GM19324 (cell line): ENCODE measurements at regions not wholly inside any gene's neighbourhood (a gene's known extent, or its start where the extent isn't known, plus 50 kb on each side); places are given as distances from the start of the nearest gene placed in this dataset.
"Not testable (repeated sequence)": the region's sequence is repeated elsewhere in the genome, so short reads cannot be mapped to it uniquely, and the experiment has no call there.

Source experiments
- ATAC-seq: cut with Tn5 transposase; IDR thresholded peaks from one replicate; pipeline ENCODE4 v1.9.1; 2021; ENCODE audit warnings: mild to moderate bottlenecking, moderate library complexity; ENCODE audit not compliant: unreplicated experiment, low FRiP score

- no peak for ATAC-seq
These were observed 195.5 kb upstream of the MBL2 start for GRCh38 chr10:52967806-52968795.

- ATAC-seq: no peak
These were observed 194.3 kb upstream of the MBL2 start for GRCh38 chr10:52966904-52967303.

- peak; percentile 95 for ATAC-seq
These were observed 193.4 kb upstream of the MBL2 start for GRCh38 chr10:52965938-52966401.

- ATAC-seq: peak; percentile 26
These were observed 192.9 kb upstream of the MBL2 start for GRCh38 chr10:52965509-52965908.

- ATAC-seq: no peak
These were observed 188.7 kb upstream of the MBL2 start for GRCh38 chr10:52961323-52961722.

GRCh38 chr10:52959810-52960209 lies 187.2 kb upstream of the MBL2 start:
- ATAC-seq: no peak

- no peak for ATAC-seq
These were observed 184.3 kb upstream of the MBL2 start for GRCh38 chr10:52956861-52957260.

GRCh38 chr10:52956461-52956860 lies 183.9 kb upstream of the MBL2 start:
- ATAC-seq: no peak

GRCh38 chr10:52955337-52955736 lies 182.8 kb upstream of the MBL2 start:
- no peak for ATAC-seq

GRCh38 chr10:52954407-52954806 lies 181.8 kb upstream of the MBL2 start:
- ATAC-seq: no peak

- no peak for ATAC-seq
These were observed 179.9 kb upstream of the MBL2 start for GRCh38 chr10:52952391-52953055.

- ATAC-seq: peak; percentile 97
These were observed 179.2 kb upstream of the MBL2 start for GRCh38 chr10:52951824-52952223.

- no peak for ATAC-seq
These were observed 178.0 kb upstream of the MBL2 start for GRCh38 chr10:52950578-52950977.

GRCh38 chr10:52949899-52950298 lies 177.3 kb upstream of the MBL2 start:
- ATAC-seq: no peak

GRCh38 chr10:52946486-52946885 lies 173.9 kb upstream of the MBL2 start:
- ATAC-seq: no peak

- ATAC-seq: not testable (repeated sequence)
These were observed 172.9 kb upstream of the MBL2 start for GRCh38 chr10:52945521-52945920.

GRCh38 chr10:52940921-52941320 lies 168.3 kb upstream of the MBL2 start:
- no peak for ATAC-seq

GRCh38 chr10:52939894-52940293 lies 167.3 kb upstream of the MBL2 start:
- ATAC-seq: no peak

GRCh38 chr10:52933748-52934147 lies 161.2 kb upstream of the MBL2 start:
- ATAC-seq: no peak

- no peak for ATAC-seq
These were observed 155.1 kb upstream of the MBL2 start for GRCh38 chr10:52927678-52928077.

GRCh38 chr10:52923520-52923919 lies 150.9 kb upstream of the MBL2 start:
- no peak for ATAC-seq
